Tibial artery (tissue), 4 donors: ENCODE measurements at regions not wholly inside any gene's neighbourhood (a gene's known extent, or its start where the extent isn't known, plus 50 kb on each side); places are given as distances from the start of the nearest gene placed in this dataset.

Experiments used
- DNase-seq, 2 donors: peaks; one replicate each; pipeline ENCODE4 v3.0.0-alpha.2; 2019
- H3K27ac ChIP-seq, 2 donors: fragments of 200-600 bp; sonication (generic) in 1 of 2; 1 replicate in 1 of 2; 2 replicates in 1 of 2; pipeline ENCODE4 v1.5.1; 2018 to 2019; ENCODE audit warnings: mild to moderate bottlenecking in 1 of 2
- H3K27me3 ChIP-seq, 2 donors: fragments of 200-600 bp; sonication (generic) in 1 of 2; one replicate each; pipeline versions ENCODE4 v1.5.1 to v1.6.0; 2016 to 2019
- H3K36me3 ChIP-seq, 3 donors: fragments of 200-600 bp; sonication (generic) in 2 of 3; one replicate each; pipeline ENCODE4 v1.5.1; 2016 to 2019; ENCODE audit warnings: mild to moderate bottlenecking in 2 of 3
- H3K4me1 ChIP-seq, 4 donors: fragments of 200-600 bp; sonication (generic) in 2 of 4; 1 replicate in 3 of 4; 2 replicates in 1 of 4; pipeline ENCODE4 v1.5.1; 2016 to 2019
- H3K4me3 ChIP-seq, 2 donors: fragments of 200-600 bp; sonication (generic) in 1 of 2; 1 replicate in 1 of 2; 2 replicates in 1 of 2; pipeline ENCODE4 v1.5.1; 2018 to 2019; ENCODE audit warnings: mild to moderate bottlenecking in 2 of 2
- H3K9me3 ChIP-seq, 3 donors: fragments of 200-600 bp; sonication (generic) in 1 of 3; one replicate each; pipeline ENCODE4 v1.5.1; 2016 to 2019
- CTCF ChIP-seq, 2 experiments: fragments of 200-600 bp in 1 of 2; fragments of 450-650 bp in 1 of 2; IDR thresholded peaks; one replicate each; pipeline ENCODE4 v1.5.1; 2017 to 2019; ENCODE audit warnings: antibody characterized with exemption in 2 of 2, mild to moderate bottlenecking in 1 of 2, moderate library complexity in 1 of 2
- intact Hi-C: fragments of 100-400 bp; cut with DNase I; formaldehyde crosslinking; loops from one replicate; pipeline ENCODE4 v1.15.0; 2023; ENCODE audit warnings: low total_unique reads

- no peaks in the 10 kb centered on the region for H3K9me3 ChIP-seq
- H3K27ac ChIP-seq, result no peak overlapping the region
- no peaks in the 10 kb centered on the region for H3K27me3 ChIP-seq
- intact Hi-C loops, result no loop called here
- H3K36me3 ChIP-seq, result no peaks in the 10 kb centered on the region
- H3K4me1 ChIP-seq, result no peaks in the 10 kb centered on the region
- TF ChIP-seq CTCF (IDR thresholded peaks at IDR 0.05), result no peak
- no peak overlapping the region for H3K4me3 ChIP-seq
- DNase-seq, result no peak
These were observed 485.4 kb downstream of the HTR7 start for GRCh38 chr10:90372451-90372850.

- no peak for TF ChIP-seq CTCF (IDR thresholded peaks at IDR 0.05)
- H3K4me1 ChIP-seq, result no peaks in the 10 kb centered on the region
- H3K9me3 ChIP-seq, result no peaks in the 10 kb centered on the region
- intact Hi-C loops, result no loop called here
- no peaks in the 10 kb centered on the region for H3K36me3 ChIP-seq
- no peaks in the 10 kb centered on the region for H3K27me3 ChIP-seq
- no peak overlapping the region for H3K4me3 ChIP-seq
- no peak overlapping the region for H3K27ac ChIP-seq
- no peak for DNase-seq
These were observed 483.9 kb downstream of the HTR7 start for GRCh38 chr10:90373911-90374310.

- H3K4me1 ChIP-seq, result no peaks in the 10 kb centered on the region
- no peaks in the 10 kb centered on the region for H3K36me3 ChIP-seq
- no peaks in the 10 kb centered on the region for H3K9me3 ChIP-seq
- no peak for DNase-seq
- TF ChIP-seq CTCF (IDR thresholded peaks at IDR 0.05), result no peak
- H3K27ac ChIP-seq, result no peak overlapping the region
- no peak overlapping the region for H3K4me3 ChIP-seq
- H3K27me3 ChIP-seq, result no peaks in the 10 kb centered on the region
- intact Hi-C loops, result no loop called here
These were observed 479.2 kb downstream of the HTR7 start for GRCh38 chr10:90378524-90379076.

- intact Hi-C loops, result no loop called here
- H3K27ac ChIP-seq, result no peak overlapping the region
- no peaks in the 10 kb centered on the region for H3K36me3 ChIP-seq
- no peak for TF ChIP-seq CTCF (IDR thresholded peaks at IDR 0.05)
- no peak for DNase-seq
- H3K27me3 ChIP-seq, result no peaks in the 10 kb centered on the region
- H3K4me3 ChIP-seq, result no peak overlapping the region
- no peaks in the 10 kb centered on the region for H3K4me1 ChIP-seq
- no peaks in the 10 kb centered on the region for H3K9me3 ChIP-seq
These were observed 476.4 kb downstream of the HTR7 start for GRCh38 chr10:90381468-90381867.

GRCh38 chr10:90389876-90390275 is 468.0 kb downstream of the HTR7 start:
- TF ChIP-seq CTCF (IDR thresholded peaks at IDR 0.05), result no peak
- no peaks in the 10 kb centered on the region for H3K4me1 ChIP-seq
- no peak for DNase-seq
- no peaks in the 10 kb centered on the region for H3K27me3 ChIP-seq
- no peak overlapping the region for H3K27ac ChIP-seq
- no peak overlapping the region for H3K4me3 ChIP-seq
- H3K9me3 ChIP-seq, result no peaks in the 10 kb centered on the region
- H3K36me3 ChIP-seq, result no peaks in the 10 kb centered on the region
- intact Hi-C loops, result no loop called here

- no peak for TF ChIP-seq CTCF (IDR thresholded peaks at IDR 0.05)
- H3K36me3 ChIP-seq, result no peaks in the 10 kb centered on the region
- no peak overlapping the region for H3K27ac ChIP-seq
- no peak overlapping the region for H3K4me3 ChIP-seq
- no peaks in the 10 kb centered on the region for H3K4me1 ChIP-seq
- H3K27me3 ChIP-seq, result no peaks in the 10 kb centered on the region
- intact Hi-C loops, result no loop called here
- H3K9me3 ChIP-seq, result no peaks in the 10 kb centered on the region
- no peak for DNase-seq
These were observed 463.5 kb downstream of the HTR7 start for GRCh38 chr10:90394311-90394710.
